SIG-M5 treated with dmso at 0.1 percent for 504 hours (cell line): ENCODE measurements at regions not wholly inside any gene's neighbourhood (a gene's known extent, or its start where the extent isn't known, plus 50 kb on each side); places are given as distances from the start of the nearest gene placed in this dataset.

Experiments used
- DNase-seq: peaks from one replicate; lab custom pipeline; 2025; ENCODE audit not compliant: unreplicated experiment; lab: John Stamatoyannopoulos, UW

DNA sequence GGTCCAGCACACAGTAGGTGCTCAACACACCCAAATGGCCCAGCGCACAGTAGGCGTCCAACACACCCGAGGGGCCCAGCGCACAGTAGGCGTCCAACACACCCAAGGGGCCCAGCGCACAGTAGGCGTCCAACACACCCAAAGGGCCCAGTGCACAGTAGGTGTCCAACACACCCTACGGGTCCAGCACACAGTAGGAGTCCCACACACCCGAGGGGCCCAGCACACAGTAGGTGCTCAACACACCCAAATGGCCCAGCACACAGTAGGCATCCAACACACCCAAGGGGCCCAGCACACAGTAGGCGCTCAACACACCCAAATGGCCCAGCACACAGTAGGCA lies 80.8 kb downstream of the FOXL3 start:
- no peak for DNase-seq

DNA sequence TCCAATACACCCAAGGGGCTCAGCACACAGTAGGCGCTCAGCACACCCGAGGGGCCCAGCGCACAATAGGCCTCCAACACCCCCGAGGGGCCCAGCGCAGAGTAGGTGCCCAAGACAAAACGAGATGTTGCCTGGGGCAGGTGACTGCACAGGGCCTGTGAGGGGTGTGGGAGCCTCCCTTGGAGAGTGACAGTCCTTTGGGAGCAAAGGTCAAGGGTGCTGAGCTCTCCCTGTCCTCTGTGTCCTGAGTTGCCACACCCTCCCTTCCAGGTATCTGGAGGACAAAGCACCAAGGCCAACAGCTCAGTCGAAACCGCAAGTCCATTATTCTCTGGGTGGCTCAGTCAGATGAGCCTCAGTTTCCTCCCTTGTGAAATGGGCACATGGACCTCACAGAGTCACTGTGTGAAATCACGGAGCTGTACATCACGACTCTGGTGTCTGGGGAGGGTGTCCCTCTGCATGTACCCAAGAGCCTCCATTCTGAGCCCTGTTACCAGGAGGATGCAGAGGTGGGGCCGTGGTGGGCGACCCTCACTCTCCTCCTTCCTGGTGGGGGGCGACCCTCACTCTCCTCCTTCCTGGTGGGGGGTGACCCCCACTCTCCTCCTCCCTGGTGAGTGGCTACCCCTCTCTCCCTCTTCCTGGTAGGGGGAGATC lies 81.3 kb downstream of the FOXL3 start:
- DNase-seq: no peak

DNA sequence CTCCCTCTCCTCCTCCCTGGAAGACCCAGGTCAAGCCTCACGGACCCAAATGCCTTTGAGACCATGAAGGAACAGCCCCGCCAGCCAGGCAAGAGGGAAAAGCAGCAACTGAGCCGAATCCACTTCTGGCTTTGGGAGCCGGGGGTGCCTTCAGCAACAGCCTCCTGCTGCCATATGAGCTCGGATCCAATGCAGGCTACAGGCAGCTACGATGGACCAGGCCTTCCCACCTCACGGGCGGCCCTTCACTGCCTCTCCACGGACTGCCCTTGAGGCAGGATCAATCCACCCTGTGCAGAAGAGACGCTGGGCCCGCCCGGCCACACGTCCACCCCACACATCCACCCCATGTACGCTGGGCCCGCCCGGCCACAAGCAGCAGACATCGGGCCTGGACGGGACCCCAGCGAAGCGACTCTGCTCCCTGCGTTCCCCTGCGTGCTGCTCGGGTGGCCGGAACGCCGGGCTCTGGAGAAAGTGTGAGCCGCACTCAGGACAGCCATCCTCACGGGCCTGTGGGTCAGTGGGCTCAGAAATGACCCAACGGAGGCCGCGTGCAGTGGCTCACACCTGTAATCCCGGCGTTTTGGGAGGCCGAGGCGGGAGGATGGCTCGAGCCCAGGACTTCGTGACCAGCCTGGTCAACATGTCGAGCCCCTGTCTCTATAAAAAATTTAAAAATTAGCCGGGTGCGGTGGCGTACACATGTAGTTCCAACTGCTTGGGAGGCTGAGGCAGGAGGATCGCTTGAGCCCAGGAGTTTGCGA lies 82.0 kb downstream of the FOXL3 start:
- DNase-seq: no peak

DNA sequence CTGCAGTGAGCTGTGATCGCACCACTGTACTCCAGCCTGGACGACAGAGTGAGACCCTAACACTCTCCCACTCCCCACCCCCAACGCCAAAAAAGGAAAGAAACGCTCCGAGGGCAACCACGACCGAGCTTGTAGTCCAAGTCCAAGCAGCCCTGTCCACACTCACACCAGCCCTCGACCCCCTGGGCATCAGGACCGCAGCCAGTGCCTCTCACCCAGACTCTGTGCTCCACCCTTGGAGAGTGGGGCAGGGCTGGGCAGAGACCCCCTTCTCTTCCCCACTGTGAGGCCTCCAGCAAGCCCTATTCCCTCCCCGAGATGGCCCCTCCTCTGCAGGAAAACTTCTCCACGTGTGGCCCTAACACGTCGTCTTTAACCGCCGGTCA lies 82.6 kb downstream of the FOXL3 start:
- no peak for DNase-seq

DNA sequence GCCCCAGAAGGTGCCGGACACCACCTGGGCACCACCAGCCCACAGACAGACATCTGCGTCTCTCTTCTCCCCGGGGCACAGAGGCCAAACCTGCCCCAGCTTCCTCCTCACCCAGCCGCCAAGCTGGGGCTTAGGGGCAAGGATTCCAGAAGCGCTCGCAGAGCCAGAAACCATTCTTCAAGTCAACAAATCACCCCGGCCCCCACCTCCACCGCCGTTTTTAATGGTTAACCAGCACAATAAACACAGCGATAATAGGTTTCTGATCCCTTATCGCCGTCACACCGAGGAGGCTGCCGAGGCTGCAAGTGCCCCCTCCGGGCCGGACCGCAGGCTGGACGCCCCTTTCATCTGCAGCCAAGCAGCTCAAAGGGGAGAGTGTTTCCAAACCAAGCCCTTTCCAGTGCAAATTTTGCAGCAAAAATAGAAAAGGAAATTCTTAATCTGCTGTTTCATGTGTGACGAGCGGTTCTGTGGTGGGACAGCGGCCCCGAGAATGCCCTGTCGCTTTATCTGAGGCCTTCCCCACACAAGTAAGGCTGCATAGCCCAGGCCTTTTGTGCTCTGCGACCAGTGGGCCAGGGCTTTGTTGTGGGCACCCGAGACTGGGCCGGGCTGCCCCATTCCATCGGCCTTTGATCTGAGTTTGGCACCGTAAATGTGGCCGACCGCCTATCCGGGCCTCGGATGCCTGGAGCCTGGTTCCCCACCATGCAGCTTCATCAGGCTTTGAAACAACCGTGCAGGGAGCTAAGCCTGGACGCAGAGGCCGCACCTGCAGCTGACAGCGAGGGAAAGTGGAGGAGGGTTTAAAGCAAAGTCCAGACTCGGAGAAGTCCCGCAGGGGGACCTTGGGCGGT lies 83.2 kb downstream of the FOXL3 start:
- no peak for DNase-seq

DNA sequence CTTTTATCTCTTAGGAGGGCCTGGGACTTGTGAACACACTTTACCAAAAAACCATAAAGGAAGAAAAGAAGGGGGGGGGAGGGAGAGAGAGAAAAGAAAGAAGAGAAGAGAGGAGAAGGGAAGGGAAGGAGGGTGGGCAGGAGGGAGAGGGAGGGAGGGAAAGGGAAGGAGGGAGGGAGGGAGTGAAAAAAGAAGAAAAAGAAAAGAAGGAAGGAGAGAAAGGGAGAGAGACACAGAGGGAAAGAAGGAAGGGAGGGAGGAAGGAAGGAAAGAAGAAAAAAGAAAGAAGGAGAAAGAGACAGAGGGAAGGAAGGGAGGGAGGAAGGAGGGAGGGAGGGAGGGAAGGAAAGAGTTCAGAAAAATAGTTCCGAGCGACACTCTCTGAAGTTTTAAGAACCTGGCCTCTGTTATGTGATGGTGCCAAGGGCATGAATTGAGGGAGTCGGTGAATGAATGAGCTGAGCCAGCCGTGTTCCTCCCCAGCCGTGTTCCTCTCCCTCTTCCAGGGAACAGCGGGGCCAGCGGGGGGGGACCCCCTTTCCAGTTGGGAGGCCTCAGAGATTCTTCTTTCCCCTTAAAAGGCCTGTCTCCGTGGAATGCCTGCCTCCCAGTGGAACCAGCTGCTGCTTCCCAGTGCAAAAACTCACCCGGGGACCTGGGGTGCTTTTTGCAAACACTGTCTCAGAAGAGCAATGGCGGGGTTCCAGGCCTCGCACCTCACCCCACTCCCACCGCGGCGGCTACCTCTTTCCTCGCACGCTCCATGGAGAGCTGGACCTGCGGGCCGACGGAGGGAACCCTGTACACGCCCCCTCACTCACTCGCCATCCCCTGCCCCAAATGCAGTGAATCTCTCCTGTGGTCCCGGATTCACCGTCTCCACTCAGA lies 84.1 kb downstream of the FOXL3 start:
- DNase-seq: no peak

DNA sequence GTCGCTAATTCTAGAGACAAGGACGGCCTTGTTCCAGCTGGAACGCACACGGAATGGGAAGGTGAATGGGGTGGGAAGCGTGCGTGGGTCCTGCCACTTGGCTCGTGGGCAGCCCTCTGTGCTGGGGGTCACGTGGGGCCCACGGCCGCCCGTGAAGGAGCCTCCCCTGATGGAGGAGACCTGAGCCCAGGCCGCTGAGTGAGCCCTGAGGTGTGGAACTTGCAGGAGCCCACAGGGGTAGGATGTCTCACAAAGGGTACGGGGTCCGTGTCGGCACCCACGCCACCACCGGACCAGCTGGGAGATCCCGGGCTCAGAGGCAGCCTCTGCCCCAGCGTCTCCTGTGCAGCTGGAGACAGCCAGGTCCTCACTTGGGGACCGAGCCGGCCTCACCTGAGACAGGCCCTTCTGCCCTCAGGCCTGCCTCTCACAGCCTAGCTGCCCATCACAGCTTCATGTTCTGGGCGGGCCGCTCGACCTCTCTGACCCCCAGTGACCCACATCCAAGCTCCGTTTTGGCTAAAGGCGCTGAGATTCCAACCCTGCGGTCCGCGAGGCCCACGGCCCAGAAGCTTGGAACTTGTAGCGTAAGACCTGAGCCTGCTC lies 84.8 kb downstream of the FOXL3 start:
- DNase-seq: no peak

DNA sequence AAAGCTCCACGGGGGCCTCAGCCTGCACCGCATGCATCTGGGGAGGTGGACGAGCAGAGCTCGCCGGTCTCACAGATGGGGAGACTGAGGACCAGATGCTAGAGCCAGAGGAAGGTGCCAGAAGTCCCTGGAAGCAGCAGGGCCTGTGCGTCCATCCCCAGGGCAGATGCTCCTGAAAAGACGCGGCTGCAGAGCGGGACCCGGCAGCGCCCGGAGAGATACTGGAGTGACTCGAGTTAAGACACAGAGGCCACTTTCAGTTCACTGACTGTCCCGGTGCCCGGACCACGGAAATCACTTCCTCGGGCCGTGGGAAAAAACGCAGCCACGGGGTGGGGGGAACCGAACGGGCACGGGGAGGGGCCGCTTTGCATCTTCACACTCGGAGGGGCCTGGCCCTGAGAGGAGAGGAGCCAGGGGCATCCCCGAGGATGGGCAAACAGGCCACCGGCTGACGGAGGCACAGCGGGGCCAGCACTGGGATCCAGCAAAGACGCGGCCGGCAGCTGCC lies 85.4 kb downstream of the FOXL3 start:
- DNase-seq: no peak

DNA sequence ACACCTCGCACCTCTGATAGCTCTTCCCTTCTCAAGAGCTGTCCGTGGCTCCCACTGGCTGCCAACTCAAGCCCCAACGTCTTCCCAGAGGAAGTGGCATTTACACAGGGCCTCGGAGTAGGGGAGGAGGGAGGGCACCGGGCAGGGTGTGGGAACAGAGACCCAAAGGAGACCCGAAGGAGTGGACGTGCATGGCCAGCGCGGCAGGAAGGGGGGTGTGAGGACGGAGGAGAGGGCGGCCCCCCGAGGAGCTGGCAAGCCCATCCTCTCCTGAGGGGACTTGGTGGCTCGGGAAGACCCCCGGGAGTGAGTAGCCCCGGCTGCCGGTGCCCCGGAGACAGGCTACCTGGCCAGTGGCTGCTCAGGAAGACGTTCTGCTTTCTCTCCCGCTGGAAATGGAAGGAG lies 85.9 kb downstream of the FOXL3 start:
- no peak for DNase-seq

DNA sequence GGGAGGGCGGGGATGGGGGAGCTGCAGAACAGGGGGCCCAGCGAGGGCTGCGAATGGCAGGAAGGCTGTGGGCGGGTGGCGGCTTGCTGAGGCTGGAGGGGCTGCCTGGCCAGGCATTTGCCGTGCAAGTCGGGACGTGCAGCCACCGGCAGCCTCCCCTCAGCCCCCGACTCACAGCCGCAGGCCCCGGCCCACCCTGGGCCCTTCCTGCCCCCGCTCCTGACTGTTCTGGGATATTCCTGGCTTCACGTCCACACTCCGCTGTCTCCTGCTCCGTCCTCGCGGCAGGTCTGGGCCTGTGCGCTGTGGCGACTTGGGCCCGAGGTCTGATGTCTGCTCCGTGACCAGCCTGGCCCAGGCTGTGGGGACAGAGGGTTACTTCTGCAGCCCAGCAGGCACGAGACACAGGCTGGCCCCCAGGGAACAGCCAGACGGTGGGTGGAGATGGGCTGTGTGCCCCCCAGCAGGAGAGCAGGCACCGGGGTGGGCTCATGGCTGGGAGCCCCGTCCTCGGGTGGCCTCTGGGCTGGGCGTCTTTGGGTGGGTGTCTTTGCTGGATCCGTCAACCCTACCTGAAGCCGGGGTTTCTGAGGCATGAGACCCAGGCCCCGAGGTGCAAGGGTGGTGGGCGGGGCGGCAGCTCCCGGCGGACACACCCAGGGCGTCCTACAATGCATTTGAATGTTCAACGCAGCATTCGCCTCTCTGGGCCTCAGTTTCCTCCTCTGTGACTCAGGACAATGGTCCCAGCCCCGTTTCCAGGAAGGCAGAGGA lies 86.5 kb downstream of the FOXL3 start:
- no peak for DNase-seq

DNA sequence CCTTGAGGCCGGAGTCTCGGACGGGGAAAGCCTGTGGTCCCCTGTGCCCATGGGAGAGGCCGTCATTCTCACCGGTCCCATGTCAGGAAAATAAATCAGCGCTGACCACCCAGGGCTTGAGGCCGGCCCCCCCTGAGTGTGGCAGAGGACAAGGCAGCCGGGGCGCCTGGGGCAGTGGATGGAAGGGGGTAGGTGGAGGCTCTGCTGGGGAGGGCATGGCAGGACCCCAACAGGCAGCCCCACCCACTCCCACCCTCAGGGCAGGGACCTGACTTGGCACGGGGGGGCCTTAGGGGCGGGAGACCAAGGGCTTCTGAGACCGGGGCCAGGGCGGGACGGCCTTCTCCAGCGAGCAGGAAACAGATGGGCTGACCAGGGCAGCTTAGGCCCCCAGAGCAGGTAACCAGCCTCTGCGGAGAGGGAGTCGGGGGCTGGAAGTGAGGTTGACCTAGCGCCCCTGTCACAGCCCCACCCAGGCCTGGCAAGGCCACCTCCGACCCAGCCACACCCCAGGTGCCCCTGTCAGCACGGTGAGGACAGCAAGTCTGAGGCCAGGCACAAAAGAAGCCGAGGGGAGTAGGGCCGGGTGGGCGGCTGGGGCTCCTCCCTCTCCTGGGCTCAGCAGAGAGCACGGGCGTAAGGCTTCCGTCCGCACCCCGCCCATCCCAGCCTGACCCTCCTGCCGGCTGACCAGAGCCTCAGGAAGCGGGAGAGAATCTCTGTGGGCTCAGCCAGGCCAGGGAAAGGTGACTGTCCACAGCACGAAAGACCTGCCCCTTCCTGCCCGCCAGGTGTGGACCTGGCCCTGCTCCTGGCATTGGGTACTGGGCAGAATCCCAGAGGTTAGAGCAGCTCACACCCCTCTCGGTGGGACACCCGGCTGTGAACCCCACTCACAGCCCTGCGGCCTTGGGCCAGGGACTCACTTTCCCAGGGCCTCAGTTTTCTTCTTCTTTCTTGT lies 87.4 kb downstream of the FOXL3 start:
- no peak for DNase-seq

DNA sequence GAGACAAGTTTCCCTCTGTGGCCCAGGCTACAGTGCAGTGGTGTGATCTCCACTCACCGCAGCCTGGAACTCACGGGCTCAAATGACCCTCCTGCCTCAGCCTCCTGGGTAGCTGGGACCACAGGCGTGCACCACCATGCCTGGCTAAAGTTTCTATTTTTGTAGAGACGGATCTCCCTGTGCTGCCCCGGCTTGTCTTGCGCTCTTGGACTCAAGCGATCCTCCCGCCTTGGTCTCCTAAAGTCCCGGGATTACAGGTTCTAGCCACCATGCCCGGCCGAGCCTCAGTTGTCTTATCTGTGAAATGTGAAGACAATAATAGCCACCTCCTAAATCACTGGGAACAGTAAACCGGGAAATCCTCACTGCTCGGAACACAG lies 88.1 kb downstream of the FOXL3 start:
- DNase-seq: no peak

DNA sequence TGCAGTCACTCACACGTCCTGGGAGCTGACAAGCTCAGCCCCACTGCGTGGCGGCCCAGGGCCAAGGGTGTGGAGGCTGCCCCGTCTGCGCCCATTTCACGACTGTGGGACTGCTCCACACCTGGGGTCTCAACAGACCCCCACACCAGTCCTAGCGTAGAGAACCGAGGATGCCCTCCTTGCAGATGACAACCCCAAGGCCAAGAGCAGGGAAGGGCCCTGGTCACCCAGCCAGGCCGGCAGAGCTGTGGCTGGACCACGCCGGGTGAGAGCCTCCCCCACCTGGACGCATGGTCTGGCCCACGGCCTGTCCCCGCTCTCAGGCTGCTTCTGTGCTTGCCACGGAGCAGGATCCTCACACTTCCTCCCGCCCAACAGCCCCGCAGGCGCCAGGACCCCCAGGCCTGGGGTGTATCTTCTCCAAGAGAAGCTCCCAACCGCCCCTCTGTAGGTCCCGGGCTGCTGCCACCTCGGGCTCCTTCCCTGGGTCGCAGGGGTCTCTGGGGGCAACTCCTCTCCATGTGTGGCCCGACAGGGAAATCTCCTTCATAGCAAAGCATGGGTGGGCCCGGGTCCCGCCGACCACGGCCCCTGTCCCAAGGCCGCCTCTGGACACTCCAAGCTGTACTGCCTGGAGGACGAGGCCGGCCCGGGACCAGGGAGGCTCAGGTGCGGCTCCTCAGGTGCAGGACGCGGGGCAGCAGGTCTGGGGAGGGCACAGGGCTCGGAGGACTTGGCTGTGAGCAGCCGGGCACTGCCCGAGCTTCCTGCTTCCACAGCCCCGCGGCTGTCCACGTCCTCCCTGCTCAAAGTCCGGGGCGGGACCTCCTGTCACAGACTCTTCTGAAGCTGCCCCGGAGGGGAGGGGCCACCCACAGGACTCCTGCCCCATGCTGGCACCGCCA lies 88.8 kb downstream of the FOXL3 start:
- no peak for DNase-seq

DNA sequence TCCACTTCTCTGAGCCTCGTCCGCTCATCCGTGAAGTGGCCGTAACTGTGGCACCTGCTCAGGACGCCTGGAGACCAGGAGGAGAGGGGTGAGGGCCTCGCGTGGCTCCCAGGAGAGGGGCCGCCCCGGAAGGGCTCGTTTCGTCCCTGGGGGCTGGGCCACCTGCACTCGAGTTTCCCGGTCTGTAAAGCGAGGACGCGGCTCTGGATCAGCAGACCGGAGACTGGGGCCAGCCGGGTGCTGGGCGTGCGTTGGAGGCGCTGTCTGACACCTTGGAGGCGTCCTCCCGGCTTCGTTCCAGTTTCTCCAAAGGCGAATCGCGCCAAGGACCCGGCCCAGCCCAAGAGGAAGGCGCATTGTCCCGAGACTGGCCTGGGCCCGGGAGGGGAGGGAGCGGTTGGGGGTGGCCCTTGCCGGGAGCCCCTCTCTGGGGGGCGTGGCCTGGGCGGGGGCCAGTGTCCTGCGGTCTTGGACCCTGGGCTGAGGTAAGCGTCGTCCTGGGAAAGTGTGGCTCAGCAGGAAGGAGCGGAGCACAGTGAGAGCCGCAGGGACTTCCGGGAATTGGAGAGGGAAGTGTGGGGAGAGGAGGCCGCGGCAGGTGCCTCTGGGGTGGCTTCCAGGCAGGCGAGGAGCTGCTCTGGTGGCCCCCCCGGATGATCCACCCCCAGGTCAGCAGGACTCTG lies 89.6 kb downstream of the FOXL3 start:
- DNase-seq: no peak

DNA sequence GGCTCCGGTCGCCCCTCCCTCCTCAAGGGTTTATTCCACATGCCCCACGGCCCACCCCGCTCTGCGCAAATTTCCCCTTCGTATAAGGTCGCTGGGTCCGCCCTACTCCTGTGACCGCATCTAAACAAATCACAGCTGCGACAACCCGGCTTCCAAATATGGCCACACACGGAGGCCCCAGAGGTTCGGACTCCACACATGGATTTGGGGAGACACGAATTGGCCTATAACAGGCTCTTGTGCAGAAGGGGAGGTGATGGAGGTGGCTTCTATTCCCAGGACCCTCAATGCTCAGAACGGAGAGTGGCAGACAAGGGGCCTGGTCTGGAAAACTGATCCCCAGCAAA lies 90.1 kb downstream of the FOXL3 start:
- no peak for DNase-seq

DNA sequence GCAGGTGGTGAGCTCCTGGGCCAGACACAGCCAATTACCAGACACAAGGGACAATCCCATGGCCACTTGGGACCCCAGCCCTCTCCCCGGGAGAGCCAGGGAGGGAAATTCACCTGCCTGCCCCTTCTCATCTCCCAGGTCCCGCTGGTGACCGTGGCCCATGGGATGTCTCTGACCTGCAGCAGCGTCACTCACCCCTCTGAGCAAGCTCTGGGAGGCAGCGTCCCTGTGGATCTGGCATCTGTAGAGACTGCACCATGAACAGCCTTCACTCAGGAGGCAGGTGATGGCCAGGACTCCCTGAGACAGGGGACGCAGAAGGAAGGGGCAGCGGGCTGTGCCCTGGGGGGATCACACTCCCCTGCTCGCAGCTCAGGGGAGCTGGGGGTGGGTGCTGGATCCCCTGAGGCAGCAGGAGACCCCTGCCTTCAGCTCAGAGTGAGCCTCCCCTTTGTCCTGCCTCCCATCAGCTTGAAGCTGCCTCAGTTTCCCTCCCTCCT lies 90.8 kb downstream of the FOXL3 start:
- no peak for DNase-seq
